ENCODE measurements at regions not wholly inside any gene's neighbourhood (a gene's known extent, or its start where the extent isn't known, plus 50 kb on each side); places are given as distances from the start of the nearest gene placed in this dataset.

DNA sequence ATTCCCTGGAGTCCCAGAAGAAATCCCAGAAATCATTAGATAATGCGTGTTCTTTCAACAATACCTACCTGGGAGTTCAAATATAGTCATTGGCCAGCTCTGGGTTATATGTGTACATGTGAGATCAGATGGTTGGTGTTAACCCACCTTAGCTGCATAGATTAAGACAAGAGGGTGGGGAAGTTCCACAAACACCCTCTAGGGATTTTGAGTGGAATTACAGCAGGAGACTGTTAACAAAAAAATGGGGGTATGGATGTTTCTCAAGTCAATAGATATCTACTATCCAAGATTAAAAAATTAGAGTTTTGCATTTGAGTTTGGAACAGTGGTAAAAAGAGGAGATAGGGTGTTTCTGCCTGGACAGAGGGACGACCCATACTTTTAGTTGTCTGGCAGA, 282.5 kb upstream of the CNTN3 start:
- no peak overlapping the region for H3K4me3 ChIP-seq (ENCODE audit: low read length)
- TF ChIP-seq, protein P1, sequence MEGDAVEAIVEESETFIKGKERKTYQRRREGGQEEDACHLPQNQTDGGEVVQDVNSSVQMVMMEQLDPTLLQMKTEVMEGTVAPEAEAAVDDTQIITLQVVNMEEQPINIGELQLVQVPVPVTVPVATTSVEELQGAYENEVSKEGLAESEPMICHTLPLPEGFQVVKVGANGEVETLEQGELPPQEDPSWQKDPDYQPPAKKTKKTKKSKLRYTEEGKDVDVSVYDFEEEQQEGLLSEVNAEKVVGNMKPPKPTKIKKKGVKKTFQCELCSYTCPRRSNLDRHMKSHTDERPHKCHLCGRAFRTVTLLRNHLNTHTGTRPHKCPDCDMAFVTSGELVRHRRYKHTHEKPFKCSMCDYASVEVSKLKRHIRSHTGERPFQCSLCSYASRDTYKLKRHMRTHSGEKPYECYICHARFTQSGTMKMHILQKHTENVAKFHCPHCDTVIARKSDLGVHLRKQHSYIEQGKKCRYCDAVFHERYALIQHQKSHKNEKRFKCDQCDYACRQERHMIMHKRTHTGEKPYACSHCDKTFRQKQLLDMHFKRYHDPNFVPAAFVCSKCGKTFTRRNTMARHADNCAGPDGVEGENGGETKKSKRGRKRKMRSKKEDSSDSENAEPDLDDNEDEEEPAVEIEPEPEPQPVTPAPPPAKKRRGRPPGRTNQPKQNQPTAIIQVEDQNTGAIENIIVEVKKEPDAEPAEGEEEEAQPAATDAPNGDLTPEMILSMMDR (conservative IDR thresholded peaks at IDR 0.05; ENCODE audit: low read length) = peak; percentile 57
- peak; percentile 10 for DNase-seq (ENCODE audit: low read depth)

DNA sequence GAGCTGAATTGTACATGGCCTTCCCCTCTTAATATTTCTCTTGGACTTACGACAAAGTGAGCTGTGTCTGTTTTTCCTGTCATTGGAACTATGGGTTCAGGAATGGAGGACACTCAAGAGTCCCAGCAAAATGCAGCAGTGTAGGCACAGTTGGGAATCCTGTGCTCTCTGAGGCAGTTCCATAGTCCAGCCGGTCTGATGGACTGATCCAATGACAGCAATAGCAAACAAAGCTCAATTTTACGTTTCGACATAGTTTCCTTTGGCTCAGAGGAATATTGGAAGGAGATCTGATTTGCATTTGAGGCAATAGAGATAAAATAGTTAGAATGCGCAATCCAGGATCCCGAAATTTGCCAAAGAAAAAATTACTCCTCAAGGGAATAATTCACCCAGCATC, 276.9 kb upstream of the CNTN3 start:
- no peak overlapping the region for H3K4me3 ChIP-seq (ENCODE audit: low read length)
- TF ChIP-seq, protein P1 (conservative IDR thresholded peaks at IDR 0.05; ENCODE audit: low read length) = no peak
- no peak for DNase-seq (ENCODE audit: low read depth)

DNA sequence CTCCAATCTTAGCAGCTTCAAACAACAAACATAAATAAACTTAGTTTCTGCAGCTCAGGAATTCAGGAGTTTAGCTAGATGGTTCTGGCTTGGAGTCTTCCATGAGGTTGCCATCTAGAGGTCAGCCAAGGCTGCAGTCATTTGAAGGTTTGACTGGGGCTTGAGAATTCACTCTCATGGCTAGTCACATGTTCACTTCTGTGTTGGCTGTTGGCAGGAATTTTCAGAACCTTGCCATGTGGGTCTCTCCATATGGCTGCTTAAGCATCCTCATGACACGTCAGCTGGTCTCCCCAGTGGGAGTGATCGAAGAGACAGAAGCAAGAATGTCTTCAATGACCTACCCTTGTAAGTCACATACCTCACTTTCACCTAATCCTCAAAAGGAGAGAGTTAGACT, 269.2 kb upstream of the CNTN3 start:
- DNase-seq (ENCODE audit: low read depth) = peak; percentile 45
- H3K4me3 ChIP-seq (ENCODE audit: low read length) = no peak overlapping the region
- TF ChIP-seq, protein P1 (conservative IDR thresholded peaks at IDR 0.05; ENCODE audit: low read length) = peak; percentile 81

DNA sequence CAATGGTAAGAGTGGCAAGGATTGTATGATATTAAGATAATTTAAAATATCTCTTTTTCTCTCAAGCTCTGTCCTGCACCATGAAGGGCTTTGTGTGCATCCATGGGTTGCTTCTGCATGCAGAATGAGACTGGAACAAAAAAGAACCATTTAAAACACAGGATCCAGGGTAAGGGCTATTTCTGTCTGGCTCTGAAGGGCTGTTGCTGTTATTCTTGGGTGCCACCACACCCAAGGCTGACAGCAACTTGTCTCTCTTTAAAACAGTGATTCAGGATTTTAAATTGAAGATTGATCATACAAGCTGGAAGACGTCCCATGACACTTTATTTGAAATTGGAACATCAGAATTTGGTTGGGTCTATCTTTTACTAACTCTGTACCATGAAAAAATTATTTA, 268.8 kb upstream of the CNTN3 start:
- no peak for DNase-seq (ENCODE audit: low read depth)
- H3K4me3 ChIP-seq (ENCODE audit: low read length) = no peak overlapping the region
- TF ChIP-seq, protein P1 (conservative IDR thresholded peaks at IDR 0.05; ENCODE audit: low read length) = no peak

DNA sequence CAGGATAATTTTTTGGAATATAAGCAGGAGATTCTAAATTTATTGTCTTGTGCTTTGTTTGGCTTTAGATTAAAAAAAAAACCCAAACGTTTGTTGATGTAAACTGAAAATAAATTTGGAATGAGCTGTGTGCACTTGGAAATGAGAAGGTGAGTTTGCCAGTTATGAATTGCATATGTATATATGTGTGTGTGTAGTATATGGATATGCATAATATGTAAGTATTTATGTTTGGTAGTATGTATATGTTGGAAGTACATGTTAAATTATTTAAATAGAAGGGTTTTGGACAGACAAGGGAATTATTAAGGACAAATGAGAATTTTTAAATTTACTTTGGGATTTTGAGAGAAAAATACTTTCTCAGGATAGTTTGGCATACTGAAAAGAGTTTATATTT, 265.8 kb upstream of the CNTN3 start:
- DNase-seq (ENCODE audit: low read depth) = no peak
- H3K4me3 ChIP-seq (ENCODE audit: low read length) = no peak overlapping the region
- TF ChIP-seq, protein P1 (conservative IDR thresholded peaks at IDR 0.05; ENCODE audit: low read length) = no peak

DNA sequence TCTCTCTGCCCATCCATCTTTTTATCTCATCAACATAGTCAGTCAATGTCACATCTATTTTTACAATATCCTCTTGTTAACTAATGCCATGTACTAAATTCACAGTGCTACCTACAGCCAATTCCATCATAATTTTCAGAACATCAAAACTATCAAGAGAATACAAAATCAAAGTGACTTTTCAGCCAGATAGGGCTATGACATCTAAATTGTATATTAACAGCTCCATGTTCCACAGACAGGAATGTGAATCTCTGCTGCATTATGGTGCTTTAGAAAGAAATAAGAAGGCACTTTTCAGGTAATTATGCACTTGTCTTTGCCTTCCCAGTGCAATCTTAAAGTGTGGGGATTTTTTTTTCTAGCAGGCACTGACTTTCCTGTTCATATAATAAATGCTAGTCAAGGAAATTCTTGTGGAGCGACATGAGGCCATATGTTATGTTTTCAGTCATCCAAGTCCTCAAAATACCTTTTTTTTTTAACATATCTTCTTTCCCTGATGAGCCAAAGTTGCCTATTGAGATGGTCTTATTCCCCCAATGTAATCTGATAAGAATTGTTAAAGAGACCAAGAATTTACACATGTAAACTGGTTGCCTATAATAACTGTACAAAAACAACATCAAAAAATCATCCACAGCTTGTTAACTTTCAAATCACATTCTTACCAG, 252.0 kb upstream of the CNTN3 start:
- TF ChIP-seq, protein P1 (conservative IDR thresholded peaks at IDR 0.05; ENCODE audit: low read length) = no peak
- DNase-seq (ENCODE audit: low read depth) = no peak
- no peak overlapping the region for H3K4me3 ChIP-seq (ENCODE audit: low read length)

DNA sequence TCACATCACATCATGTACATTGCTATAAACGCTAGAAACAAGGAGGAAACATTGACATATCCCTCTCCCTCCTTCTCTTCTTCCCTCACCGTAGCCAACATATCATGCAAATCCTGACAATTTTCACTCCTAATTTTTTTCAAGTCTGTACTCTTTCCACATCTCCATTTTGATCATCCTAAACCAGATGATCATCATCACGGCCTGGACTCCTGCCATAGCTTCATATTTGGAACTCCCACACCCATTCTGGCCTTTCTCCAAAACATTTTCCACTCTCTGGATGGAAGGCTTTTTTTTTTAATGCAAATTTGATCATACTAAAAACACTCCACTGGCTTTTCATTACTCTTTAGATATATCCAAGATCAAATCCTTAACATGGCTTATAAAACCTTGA, 248.0 kb upstream of the CNTN3 start:
- peak; percentile 27 for DNase-seq (ENCODE audit: low read depth)
- TF ChIP-seq, protein P1 (conservative IDR thresholded peaks at IDR 0.05; ENCODE audit: low read length) = no peak
- H3K4me3 ChIP-seq (ENCODE audit: low read length) = no peak overlapping the region

Measured in AG10803 (cell line).